GM18517 (cell line): ENCODE measurements at regions not wholly inside any gene's neighbourhood (a gene's known extent, or its start where the extent isn't known, plus 50 kb on each side); places are given as distances from the start of the nearest gene placed in this dataset.

Experiments
- ATAC-seq: cut with Tn5 transposase; IDR thresholded peaks from one replicate; pipeline ENCODE4 v1.9.1; 2021; ENCODE audit warnings: mild to moderate bottlenecking, moderate library complexity; ENCODE audit not compliant: unreplicated experiment

GRCh38 chr1:221099747-221100595 lies 220.7 kb downstream of the HLX start:
- no peak for ATAC-seq

- ATAC-seq = no peak
These were observed 221.4 kb downstream of the HLX start for GRCh38 chr1:221100611-221101010.

DNA sequence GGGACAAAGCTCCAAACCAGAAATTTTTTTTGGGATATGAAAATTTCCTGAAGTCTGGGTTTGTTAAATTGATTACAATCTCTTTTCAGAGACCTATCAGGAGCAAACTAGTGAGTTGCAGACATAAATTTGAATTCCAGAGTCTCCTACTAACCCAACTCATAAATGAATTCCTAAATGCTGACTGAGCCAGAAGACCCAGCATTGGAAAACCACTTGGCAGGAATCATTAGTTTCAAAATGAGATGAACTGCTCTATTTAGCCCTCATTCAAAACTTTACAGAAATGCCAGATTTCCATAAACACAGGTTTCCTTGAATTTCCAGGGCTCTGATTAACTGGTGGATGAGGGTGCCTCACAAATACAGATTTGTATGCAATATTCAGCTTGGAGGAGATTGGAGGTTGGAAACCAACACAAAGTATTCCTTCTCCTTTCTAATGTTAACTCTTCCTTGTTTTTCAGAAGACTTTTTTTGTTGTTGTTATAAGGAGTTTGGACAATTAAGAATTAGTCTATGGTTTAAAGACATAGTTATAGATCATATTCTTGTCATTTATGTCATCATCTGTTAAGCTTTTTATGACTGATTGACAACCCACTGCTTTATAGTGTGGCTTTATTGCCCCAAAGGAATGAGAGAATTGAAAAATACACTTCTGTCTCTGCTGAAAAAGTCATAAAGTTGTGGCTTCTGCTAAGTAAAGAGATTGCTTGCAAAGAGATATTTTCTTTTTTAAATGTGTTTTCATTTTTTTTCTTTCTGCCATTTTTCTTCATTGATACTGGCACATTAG lies 222.8 kb downstream of the HLX start:
- ATAC-seq = no peak

GRCh38 chr1:221104596-221104995 lies 225.4 kb downstream of the HLX start:
- ATAC-seq = no peak

DNA sequence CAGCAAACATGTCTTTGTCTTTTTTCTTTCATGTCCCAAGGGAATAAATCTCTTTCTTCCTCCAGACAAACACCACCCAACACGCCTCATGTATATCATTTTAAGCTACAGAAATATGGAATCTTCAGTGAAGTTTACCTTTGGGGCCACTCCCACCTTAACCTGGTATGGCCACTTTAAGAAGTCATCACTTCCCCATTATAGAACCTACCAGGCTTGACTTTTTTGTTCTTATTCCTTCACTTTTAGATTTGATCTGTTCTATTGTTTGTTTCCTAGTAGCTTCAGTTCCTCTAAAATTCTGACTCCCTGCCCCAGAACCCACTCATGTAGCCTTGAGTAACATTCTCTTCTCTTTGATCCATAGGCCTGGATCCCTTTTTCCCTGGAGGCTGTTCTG lies 226.3 kb downstream of the HLX start:
- no peak for ATAC-seq

DNA sequence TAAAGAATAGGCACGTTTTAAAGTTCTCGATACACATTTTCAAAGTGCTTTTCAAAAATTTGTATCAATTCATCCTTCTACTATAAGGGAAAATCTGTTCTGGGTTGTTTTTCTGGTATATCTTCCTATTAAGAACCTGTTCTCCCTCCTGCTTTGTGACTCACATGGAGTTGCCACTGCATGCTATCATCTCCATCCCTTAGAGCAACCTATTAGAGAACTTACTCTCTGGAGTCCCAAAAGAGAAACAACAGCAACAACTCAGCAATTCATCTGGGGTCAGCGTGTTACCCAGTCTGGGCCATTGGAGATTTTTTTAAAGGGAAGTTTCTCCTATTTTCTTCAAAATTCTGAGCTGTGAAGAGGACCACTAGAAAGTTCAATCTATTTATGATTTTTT lies 227.4 kb downstream of the HLX start:
- no peak for ATAC-seq

DNA sequence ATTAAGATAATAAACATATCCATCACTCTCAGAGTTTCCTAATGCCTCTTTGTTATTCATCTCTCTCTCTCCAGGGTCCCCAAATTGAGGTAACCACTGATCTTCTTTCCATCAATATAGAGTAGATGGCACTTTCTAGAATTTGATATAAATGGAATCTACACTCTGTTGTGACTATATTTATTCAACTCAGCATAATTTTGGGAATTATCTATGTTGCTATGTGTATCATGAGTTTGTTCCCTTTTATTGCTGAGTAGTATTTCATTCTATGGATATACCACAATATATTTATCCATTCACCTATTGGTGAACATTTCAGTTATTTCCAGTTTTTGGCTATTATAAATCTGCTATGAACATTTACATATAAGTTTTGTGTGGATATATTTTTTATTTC lies 230.7 kb downstream of the HLX start:
- ATAC-seq = no peak

- ATAC-seq = no peak
These were observed 237.9 kb downstream of the HLX start for GRCh38 chr1:221117133-221117532.

DNA sequence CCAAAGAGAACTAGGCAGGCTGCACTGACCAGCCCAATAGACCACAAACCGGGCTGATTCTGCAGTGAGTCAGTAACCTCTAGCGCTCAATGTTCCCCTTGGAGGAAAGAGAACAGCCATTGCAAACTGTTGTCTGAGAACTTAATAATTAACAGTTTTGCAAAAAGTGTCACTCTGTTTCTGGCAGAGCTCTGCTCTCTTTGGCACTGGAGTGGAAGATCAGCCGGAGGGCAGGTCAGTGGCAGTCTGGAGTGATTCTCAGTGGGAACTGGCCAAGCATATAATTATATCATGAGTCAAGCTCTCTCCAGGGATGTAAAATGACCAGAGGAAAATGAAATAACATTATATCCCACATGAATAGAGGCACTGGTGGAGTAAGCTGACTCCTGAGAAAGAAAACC lies 238.3 kb downstream of the HLX start:
- ATAC-seq = no peak

- ATAC-seq = no peak
These were observed 239.1 kb downstream of the HLX start for GRCh38 chr1:221118176-221118937.

DNA sequence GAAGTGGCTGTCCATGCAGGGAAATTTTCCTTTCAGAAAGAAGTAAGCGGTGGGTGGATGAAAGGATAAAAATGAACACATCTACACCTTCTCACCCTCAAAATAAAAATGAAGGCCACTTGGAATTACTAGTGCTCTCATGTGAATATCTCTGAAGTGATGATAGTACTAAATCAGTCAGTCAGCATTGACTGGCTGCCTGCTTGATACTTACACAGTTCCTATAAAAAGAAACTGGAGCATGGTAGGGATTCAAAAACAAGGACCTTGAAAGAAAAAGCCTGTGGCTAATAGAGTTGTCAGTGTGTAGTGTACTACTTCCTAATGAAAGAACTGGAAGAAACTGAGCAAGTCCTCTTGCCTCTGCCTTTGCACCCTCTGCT lies 239.7 kb downstream of the HLX start:
- ATAC-seq = no peak

GRCh38 chr1:221122501-221122900 lies 243.3 kb downstream of the HLX start:
- ATAC-seq = no peak

- ATAC-seq = no peak
These were observed 246.7 kb downstream of the HLX start for GRCh38 chr1:221125976-221126375.

- no peak for ATAC-seq
These were observed 258.4 kb downstream of the HLX start for GRCh38 chr1:221137666-221138065.

DNA sequence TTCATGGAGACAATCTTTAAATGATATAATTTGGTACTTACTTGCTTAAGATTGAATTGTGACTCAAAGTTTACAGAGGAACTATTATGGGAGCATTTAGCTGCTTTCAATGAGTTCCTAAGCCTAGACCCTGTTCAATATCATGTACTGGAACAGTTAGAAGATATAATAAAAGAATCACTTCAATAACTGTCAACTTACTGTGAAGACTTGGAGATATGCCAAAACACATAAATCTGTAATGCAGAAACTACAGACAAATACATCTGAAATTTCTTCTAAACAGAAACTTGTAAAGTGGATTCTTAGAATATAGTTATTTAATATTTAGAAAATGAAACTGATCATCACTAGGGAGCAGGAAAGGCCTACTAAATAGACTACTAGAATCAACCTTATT lies 259.3 kb downstream of the HLX start:
- ATAC-seq = no peak

DNA sequence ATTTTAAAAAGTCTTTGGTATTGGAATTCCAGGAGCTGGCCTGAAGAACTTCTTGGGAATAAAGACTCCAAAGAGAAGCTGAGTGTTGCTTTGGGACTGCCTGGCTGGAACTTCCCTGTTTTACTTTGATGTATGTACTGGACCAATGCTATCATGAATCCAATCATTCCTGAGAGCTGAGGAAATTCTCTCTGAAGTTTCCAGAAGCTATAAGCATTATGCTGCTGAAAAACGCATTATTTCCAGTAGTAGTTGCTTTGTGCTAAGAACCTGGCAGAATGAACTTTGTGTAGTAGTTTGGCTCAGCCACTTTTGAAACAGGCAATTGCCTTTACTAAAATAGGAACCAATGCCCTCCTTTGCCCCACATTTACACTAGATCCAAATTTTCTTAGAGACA lies 260.7 kb downstream of the HLX start:
- no peak for ATAC-seq

- ATAC-seq = no peak
These were observed 261.9 kb downstream of the HLX start for GRCh38 chr1:221141096-221141495.

DNA sequence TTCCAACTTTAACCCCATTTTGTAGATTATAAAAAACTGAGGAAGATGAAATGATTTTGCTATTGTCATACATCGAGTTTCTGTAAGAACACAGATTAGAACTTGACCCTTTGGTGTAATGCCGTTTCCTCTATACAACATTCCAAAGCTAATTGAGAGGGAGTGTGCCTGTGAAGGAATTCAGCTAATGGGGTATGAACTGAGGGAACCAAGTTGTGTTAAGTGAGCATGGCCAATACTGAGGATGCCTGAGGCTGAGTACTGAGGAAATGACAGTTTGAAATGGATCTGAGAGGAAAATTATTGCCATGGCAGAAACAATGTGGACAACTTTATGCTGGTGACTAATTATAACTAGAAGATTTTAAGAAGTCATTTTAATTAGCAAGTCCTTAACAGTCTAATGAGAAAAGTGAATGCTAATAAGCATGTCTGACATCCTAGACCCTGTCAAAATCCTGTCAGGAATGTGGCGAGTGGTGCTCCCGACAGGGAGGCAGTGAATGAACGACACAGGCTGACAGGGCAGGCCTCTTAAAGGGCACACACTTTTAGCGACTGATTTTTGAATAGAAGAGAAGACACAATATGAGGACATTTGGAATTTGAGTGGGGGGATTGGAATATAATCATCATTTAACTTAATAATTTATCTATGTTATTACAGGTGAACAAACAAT lies 262.5 kb downstream of the HLX start:
- ATAC-seq = no peak

DNA sequence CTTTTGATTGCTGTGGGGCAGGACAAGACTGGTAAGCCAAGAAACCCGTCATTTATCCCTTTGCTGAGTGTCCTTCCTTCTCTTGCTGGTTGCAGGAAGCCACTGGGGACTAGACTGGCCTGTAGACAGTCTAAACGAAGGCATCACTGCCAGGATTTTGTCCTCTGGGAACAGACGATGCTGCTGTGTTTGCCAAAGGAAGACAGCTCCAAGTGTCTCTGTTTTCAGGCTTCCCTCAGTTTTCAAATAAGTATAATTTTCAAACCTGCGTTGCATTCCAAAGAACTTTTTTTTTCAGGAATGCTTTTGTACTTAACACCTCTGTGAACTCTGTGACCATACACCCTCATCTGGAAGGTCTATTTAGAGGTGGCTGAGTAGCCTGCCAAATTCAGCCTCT lies 269.4 kb downstream of the HLX start:
- no peak for ATAC-seq

GRCh38 chr1:221149111-221149510 lies 269.9 kb downstream of the HLX start:
- no peak for ATAC-seq

GRCh38 chr1:221149555-221150075 lies 270.4 kb downstream of the HLX start:
- no peak for ATAC-seq
